HG02759 (cell line): ENCODE measurements at regions not wholly inside any gene's neighbourhood (a gene's known extent, or its start where the extent isn't known, plus 50 kb on each side); places are given as distances from the start of the nearest gene placed in this dataset.

Experiments
- ATAC-seq: cut with Tn5 transposase; IDR thresholded peaks from one replicate; pipeline ENCODE4 v1.9.1; 2021; ENCODE audit warnings: mild to moderate bottlenecking, moderate library complexity; ENCODE audit not compliant: unreplicated experiment

DNA sequence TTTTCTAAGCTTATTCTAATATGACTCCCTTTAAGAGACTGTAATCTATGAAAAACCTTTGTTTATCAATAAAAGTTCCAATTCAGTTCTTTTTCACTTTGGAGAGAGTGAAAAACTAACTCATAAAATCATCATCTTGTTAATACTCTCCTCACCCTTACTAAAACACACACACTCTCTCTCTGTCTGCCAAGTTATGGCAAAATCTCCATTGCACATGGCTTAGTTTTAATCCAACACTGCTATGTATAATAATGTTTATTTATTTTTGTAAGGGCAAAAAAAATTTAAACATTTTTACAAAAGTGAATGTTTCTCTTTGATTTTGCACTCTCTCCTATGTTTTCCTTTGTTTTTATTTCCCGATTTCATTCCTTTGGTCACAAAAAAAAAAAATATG, 253.2 kb downstream of the BMP7 start:
- ATAC-seq = no peak

DNA sequence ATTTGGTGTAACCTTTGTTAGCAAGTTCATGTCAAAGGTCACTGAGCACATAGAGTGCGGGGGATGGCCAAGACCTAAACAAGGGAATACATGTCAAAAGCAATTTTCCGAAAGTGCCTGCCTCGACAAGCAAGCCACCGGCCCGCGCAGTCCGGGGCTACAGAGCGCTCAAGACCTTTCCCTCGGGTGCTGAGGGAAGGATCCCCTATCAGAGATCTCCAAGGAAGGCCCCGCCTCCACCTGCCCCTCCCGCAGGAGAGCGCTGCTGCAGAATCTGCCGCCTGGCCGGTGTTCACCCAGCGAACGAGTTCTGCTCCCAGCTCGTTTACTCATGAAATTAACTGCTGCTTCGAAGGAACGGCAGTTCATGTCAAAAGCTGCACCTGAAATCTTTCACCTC, 252.7 kb downstream of the BMP7 start:
- ATAC-seq = no peak

DNA sequence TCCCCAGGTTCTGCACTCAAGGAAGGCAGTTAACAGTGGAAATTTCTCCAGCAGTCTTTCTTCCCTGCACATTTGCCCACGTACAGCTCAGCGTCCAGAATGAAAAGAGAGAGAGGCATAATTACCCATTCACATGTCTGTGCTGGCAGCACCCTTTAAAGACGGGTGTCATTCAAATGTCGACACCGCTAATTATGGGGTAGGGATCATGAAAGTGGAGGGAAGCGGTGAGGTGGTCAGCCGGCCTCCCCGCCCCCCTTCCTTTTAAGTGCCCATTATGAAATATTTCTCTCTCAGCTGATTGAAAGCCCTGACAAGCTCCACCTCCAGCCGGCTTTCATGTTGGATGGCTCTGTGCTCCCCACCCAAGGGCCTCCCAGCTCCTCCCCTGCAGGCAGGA, 246.1 kb downstream of the BMP7 start:
- ATAC-seq = no peak

DNA sequence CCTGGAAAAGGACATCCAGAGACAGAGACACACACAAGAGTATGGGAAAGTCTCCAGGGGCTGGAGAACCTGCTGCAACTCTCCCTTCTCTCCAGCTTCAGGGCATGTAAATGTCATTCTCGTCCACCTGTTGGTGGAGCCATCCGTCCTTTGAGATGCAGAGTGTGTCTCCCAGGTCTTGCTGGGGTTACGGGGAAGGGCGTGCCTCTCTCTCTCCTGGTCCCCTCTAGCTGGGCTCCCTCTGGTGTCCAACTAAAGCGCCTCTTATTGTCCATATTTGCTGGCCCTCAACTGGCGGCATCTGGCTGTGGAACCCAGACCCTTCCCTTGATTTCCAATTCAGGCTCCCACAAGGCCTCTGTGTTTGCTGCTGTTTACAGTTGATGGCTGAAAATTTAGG, 244.1 kb downstream of the BMP7 start:
- no peak for ATAC-seq

DNA sequence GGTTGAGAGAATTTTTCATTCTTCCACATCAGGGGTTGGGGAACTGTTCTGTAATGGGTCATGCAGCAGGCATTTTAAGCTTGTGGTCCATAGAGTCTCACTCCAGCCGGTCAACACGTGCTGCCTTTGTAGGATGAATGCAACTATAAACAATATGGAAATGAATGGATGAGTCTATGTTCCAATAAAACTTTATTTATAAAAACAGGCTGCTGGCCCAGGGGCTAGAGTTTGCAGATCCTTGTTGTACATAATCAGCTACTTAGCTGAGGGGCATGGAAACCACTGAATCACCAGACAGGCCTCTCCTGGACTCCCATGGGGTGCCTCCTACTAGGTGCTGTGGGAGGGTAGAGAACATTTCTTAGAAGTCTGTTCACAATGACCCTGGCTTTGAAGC, 243.4 kb downstream of the BMP7 start:
- ATAC-seq = no peak

DNA sequence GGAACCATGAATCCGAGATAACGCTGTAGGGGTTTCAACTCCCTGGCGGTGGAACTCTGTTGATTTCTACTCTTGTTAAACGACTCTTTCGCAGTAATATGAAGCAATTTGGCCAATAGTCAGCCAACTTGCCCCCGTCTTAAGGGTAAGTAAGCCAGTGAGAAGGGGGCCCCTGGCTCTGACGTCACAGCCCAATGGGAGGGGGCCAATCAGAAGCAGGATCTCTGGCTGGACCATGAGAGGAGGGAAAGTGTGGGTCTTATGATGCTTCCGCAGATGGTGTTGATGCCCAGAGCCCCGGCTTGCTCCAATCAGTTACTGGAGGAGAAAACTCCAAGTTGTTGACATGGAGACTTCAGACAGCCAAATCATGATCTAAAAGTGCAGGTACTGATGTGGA, 242.4 kb downstream of the BMP7 start:
- ATAC-seq = no peak

DNA sequence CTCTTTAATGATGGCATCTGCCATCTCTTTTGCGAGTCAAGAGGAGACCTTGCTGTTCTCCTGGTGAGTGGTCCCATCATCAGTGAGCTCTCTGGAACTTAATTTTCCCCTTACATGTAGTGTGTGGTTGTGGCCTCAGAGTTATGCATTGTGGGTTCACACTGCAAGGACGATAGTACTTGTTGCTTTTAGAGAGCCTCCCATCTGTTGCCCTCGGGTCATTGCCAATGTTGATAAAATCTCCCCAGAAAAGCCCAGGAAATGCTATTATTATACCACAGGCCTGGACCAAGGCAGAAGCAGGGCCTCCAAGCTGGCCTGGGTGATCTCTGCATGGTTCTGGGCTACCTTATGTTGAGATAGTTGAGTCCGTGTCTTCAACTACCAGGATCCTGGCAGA, 241.6 kb downstream of the BMP7 start:
- no peak for ATAC-seq

DNA sequence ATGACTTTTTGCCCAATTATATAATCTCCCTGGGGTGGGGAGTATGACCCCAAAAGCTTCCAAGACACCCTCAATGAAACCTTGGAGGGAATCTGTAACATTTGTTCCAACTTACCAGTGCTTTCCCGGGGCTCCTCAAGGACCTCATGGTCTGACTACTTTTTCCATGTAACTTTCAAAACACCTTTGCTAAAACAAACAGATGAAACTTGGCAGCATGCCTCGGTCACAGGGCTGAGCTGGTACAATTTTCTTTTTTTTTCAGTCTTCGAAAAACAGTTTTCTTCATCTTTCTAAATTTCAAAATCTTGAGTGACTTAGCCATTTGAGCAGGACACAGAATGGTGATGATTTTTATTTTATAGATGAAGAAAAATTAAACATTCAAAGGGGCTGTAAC, 241.2 kb downstream of the BMP7 start:
- ATAC-seq = no peak

DNA sequence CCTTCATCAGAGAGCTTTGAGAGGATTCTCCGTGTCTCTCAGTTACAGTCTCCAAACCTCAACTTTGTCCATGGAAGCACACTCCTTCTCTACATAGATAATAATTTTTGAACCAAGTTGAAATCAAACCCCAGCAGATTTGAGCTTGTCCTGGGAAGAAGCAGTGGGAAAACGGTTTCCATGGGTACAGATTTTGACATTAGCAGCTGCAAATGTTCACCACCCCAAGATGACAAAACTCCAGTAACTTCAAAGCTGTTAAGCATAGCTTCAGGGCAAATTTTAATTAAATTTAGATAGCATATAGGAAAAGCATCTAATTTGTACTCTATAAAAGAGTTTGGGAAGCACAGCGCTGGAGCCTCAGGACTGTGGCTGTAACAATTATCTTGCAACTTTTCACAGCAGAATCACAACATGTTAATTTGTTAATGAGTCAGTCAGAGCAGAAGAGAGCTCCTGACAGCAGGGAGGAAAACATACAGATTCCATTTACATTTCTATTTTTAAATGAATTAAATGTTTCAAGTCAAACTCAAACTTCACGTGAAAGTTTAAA, 240.7 kb downstream of the BMP7 start:
- ATAC-seq = no peak

DNA sequence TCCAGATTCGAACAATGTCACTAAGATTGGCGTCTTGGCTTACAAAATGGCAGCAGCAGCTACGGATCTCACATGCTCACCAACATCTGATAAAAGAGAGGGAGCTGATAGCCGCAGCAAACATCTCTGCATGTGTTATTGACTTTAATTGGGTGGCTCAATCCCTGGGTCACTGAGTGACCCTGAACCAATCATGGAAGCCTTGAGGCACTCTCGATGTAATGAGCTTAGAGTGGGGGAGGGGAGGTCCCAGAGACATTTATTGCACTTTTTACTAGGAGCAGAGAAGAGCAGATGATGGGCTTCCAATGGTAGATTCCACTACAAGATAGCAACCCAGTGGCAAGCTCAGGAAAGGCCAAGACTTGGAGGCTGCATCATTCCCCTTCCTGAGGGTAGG, 238.7 kb downstream of the BMP7 start:
- no peak for ATAC-seq

DNA sequence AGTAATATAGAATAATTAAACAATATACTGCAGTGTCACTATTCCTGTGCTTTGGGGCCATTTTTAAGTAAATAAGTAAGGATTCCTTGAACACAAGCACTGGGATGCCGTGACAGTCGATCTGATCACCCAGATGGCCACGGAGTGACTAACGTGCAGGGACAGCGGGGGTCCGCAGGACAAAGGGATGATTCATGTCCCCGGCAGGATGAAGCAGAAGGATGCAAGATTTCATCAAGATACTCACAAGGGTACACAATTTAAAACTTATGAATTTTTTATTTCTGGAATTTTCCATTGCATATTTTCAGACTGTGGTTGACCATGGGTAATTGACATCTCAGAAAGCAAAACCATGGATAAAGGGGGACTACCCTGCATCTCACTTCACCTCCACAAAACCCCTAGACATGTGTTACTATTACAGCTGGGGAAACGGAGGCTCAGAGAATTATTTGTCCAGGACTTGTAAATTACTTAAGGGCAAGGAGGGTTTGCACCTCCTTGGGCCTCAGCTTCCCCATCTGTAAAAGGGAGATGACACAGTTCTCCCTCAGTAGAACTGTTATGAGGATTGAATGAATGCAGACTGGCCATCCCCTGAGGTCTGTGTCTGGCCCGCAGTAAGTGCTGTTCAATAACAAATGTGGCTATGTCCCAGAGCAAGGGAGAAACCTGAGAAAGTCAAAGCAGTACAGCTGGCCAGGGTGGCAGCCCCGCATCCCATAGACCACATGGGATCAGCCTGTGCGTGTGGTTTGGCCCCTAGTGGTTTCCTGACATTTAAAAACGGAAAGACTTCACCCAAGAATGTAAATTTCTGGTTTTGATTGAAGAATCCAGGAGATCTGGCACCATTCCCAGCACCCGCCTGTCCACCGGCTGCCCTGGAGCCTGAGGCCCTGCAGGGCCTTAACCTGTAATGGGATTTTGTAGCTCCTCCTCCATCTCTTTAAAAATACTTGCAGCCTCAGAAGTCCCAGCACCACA, 235.5 kb downstream of the BMP7 start:
- no peak for ATAC-seq

DNA sequence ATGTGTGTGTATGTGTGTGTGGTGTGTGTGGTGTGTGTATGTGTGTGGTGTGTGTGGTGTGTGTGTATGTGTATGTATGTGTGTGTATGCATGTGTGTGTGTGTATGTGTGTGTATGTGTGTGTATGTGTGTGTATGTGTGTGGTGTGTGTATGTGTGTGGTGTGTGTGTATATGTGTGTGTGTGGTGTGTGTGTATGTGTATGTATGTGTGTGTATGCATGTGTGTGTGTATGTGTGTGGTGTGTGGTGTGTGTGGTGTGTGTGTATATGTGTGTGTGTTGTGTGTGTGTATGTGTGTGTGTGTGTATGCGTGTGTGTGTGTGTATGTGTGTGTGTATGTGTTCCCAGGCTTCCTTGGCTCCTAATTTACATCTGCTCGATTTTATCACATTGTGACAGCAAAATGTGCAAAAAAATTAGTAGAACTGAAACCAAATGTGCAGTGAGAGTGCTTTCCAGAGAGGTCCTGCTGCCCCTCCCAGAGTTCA, 234.5 kb downstream of the BMP7 start:
- no peak for ATAC-seq

DNA sequence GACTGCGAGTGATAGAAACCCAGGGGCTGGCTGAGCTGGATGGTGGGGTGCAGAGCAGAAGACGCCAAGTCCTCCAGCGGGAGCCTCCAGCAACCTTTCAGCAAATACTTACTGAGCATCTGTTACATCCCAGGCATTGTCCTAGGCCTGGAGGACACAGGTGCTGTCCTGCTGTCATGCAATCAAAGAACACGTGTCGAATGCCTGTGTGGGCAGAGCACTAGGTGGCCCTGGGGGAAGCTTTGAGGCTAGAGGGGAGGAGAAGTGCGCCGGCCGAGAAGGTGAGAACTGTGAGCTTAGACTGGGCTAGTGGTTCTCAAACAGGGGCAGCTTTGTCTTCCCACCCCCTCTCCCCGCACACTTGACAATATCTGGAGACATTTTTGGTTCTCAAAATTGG, 233.6 kb downstream of the BMP7 start:
- no peak for ATAC-seq

DNA sequence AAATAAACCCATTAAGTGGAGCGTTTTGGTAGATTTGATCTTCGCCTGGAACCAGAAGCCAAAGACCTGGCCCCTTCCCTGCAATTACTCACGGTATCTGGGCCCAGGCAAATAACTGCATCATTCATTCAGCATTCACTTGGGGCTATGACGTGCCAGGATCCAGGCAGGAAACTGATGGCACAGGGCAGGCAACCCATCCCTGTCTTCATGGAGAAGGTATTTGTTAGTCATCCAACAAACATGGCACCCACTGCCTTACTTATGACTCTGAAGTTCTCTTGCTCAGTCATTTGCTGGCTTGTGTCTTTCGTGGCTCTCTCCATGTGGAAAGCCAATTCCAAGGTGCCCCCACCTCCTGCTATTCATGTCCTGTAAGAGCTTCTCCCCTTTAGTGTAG, 232.4 kb downstream of the BMP7 start:
- ATAC-seq = no peak

DNA sequence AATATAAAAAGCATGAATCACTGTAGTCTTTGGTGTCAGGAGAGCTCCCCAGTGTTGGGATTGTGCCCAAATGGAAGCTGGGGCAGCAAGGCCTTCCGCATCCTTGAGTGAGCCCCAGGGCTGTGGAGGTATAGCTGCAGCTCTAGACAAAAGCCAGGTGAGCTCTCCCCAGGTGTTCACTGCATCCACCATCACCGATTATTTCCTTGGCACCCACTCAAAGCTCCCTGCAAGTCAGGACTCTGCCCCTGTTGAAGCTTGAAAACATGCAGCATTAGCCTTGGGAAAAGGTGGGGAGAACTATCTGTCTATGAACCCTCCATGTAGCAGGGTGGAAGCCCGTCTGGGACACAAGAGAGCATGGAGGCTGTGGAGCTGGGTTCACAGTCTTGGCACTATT, 228.8 kb downstream of the BMP7 start:
- no peak for ATAC-seq

DNA sequence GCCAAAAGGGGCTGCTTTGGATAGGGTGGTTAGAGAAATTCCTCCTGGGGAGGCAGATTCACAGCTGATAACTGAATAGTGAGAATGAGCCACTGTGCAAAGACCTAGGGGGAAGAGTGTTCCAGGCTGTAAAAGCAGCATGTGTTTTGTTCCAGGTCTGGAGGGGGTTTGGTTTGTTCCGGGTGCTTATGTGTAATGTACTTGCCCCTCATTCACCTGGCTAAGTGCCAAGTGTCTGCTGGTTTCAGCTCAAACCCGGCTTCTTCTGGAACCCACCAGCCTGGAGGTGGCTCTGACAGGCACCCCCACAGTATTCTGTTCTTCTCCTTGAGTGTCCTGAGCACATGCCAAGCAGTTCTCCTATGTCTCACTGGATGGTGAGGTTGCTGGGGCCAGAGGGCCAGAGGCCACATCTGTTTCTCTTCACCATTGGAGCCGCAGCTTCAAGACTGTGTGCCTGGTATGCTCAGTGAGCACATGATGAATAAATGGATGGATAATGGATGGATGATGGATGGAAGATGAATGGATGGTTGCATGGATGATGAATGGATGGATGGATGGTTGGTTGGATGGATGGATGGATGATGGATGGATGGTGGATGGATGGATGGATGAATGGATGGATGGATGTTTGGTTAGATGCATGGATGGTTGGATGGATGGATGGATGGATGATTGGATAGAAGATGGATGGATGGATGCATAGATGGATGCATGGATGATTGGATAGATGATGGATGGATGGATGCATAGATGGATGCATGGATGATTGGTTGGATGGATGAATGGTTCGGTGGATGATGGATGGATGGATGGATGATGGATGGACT, 227.6 kb downstream of the BMP7 start:
- no peak for ATAC-seq

DNA sequence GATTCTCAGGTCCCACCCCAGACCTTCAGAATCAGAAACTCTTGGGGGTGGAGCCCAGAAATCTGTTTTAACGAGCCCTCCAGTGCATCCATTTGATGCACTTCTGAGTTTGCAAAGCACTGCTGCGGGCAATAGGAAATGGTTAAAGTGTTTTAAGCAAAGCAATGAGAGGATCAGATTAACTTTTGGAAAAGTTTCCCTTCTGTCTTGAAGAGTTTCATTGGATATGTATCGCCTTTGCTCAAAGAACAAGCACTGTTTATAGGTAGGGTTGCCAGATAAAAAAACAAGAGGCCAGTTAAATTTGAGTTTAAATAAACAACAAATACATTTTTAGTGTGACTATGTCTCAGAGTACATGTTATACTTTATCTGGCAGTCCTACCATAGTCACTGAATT, 226.0 kb downstream of the BMP7 start:
- ATAC-seq = no peak

DNA sequence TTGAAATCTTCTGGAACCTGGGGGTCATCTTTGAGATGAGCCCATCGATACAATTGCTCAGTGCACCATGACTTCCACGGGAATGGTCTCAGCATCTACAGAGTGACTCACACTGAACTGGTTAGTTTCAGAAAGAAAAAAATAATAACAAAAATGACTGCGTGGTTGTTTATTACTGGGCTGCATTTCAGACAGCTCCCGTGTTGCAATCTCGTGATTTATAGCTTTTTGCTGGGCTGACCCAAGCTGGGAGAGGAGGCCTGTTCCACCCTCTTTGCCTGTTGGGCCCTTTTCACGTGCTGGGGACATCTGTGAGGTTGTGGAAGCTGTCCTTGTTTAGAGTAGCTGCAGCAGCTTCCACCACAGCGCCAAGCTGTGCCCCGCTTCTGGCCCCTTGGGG, 225.5 kb downstream of the BMP7 start:
- ATAC-seq = no peak

DNA sequence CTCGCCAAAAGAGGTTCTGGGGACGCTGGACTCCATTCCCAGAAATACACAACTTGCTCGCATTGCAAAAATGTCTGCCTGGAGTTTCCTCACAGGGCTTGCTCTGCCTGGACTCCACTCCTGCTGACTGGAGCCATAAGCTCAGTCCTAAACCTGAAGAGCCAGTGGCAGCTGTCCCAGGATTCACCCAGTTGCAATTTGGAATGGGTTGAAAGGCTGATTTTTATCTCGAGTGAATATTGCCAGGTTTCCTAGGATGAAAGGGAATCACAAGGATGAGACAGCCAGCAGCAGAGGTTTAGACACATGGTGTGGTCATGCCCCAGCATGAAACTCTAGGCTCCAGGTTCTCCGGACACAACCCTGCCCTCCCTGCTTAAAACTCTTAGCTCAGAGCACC, 223.3 kb downstream of the BMP7 start:
- no peak for ATAC-seq

DNA sequence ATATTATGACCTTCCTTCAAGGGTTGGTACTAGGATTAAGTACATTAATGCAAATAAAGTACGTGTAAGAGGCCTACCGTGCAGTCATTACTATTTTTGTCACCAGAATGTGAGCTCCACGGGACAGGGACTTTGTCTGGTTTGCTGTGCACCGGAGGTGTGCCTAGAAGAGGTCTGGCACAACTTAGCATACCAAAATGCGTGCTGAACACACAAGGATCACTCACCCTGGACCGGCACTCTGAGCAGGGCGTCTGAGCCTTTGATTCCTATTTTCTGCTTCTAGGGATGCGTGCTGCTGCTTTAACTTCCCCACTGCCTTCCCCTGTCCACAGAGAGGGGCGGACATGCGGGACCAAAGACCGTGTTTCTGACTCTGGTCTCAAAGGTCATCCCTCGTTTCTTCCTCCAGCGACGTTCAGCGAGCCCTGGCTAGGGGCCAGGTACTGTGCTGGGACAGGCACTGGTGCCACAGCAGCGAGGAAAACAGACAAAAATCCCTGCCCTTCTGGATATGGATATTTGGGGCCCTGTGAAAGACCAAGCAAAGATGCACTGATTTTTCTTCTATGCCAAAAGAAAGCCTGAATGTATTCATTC, 222.7 kb downstream of the BMP7 start:
- no peak for ATAC-seq
